M059J (cell line): ENCODE measurements at regions not wholly inside any gene's neighbourhood (a gene's known extent, or its start where the extent isn't known, plus 50 kb on each side); places are given as distances from the start of the nearest gene placed in this dataset.
"Not testable (repeated sequence)": the region's sequence is repeated elsewhere in the genome, so short reads cannot be mapped to it uniquely, and the experiment has no call there.

ENCODE experiments used
- DNase-seq: peaks from one replicate; pipeline ENCODE4 v3.0.0-alpha.2; 2012; ENCODE audit warnings: low read depth

GRCh38 chr11:86861810-86862209, 61.5 kb downstream of the PRSS23 start:
- DNase-seq, result no peak

DNA sequence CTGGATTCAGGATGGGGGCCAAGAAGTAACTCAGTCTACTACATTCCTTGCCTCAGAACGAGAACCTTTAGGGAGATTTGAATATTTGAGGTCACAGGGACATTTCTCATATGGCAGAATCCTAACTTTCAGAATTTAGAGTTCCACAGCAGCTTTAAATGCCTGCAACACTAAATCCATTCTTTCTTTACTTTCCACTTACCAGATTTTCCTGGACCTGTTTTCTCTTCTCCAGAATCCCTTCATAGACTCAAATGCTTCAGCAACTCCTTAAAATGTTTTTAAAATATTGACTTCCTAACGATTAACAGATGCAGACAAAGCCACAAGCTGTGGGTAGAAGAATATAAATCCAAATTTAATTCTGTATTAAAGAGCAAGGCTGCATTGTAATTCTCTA, 63.1 kb downstream of the PRSS23 start:
- DNase-seq, result no peak

GRCh38 chr11:86865436-86865835, 65.1 kb downstream of the PRSS23 start:
- no peak for DNase-seq

GRCh38 chr11:86869531-86869930, 69.2 kb downstream of the PRSS23 start:
- DNase-seq, result no peak

DNA sequence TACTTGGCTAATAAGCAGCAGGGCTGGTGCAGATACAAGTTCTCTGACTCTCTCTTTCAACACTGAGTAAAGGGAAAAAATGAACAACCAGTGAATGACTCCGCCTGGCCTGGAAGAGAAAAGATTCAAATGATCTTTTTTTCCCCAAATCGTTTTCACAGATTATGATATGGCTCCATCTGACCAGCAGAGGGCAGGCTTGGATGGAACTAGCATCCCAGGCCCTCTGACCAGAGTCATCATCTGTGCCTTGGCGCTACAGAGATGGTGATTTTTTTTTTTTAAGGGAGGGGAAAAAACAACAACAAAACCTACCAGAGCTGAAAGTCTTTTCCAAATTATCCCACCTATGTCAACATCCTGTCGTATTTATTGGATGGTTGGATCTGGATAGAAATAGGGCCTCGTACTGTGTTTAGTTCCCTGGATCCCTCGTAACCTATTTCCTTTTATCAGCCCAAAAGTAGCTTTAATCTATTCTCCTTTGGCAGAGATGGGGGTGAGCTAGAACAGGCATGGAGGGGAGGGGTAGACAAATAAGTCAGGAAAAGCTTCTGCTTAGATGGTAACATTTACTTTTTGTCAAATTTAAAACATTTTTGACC, 69.7 kb downstream of the PRSS23 start:
- DNase-seq, result peak; percentile 65

- no peak for DNase-seq
Observed at GRCh38 chr11:86873573-86874083, 73.3 kb downstream of the PRSS23 start.

- DNase-seq, result no peak
Observed at GRCh38 chr11:86874304-86875056, 74.1 kb downstream of the PRSS23 start.

GRCh38 chr11:86876716-86877234, 76.4 kb downstream of the PRSS23 start:
- no peak for DNase-seq

DNA sequence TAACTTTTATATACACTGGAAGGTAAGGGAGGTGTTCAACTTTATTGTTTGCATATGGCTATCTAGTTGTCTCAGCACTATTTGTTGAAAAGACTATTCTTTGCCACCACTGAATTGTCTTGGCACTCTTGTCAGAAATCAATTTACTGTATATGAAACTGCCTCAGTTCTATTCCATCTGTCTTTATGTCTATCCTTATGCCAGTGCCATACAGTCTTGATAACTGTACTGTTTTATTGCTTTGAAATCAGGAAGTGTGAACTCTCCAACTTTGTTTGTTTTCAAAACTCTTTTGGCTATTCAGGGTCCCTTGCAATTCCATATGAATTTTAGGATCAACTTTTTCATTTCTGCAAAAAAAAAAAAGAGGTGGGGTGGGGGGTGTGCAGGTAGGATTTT, 77.2 kb downstream of the PRSS23 start:
- DNase-seq, result no peak

DNA sequence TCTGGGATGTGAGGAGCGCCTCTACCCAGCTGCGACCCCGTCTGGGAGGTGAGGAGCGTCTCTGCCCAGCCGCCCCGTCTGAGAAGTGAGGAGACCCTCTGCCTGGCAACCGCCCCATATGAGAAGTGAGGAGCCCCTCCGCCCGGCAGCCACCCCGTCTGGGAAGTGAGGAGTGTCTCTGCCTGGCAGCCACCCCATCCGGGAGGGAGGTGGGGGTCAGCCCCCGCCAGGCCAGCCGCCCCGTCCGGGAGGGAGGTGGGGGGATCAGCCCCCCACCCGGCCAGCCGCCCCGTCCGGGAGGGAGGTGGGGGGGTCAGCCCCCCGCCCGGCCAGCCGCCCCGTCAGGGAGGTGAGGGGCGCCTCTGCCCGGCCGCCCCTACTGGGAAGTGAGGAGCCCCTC, 76.0 kb downstream of the FZD4 start:
- DNase-seq, result not testable (repeated sequence)

GRCh38 chr11:86885311-86885710, 69.9 kb downstream of the FZD4 start:
- DNase-seq, result no peak

DNA sequence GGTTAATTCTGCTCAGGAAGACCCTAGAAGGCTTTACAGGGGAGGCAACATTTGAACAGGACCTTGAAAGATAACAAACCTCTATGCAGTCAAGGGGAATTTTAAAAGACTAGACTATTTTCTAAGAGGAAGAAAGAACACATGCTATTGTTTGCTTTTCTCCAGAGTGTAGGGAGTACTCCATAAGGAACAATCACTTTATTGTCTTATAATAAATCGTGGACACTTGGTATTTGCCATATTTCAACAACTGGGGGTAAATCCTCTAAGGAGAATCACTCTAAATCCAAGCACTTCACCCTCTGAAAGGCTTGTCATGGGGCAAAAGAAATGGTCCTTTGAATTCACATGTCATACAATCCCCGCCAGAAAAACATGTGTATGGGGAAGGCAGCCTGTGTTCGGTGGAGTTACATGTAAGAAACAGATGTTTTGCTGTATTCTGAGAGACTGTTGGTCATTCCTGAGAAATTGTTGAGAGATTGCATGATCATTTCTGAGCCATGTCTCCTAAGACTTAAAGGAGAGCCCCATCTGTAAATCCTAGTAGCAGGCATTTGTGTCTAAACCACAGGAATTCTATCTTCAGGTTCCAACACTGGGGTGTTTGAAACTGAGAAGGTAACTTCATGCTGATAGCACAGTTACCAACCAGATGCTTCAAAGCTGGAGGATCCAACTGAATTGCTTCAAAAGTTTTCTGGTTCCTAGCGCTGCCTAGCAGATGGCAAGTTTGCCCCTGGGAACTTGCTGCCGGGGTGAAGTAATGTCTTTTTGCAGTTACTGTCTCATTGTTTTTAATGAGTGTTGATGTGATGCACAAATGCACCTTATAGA, 66.8 kb downstream of the FZD4 start:
- DNase-seq, result peak; percentile 44

- no peak for DNase-seq
Observed at GRCh38 chr11:86889001-86889341, 66.2 kb downstream of the FZD4 start.

- no peak for DNase-seq
Observed at GRCh38 chr11:86891036-86891435, 64.2 kb downstream of the FZD4 start.

DNA sequence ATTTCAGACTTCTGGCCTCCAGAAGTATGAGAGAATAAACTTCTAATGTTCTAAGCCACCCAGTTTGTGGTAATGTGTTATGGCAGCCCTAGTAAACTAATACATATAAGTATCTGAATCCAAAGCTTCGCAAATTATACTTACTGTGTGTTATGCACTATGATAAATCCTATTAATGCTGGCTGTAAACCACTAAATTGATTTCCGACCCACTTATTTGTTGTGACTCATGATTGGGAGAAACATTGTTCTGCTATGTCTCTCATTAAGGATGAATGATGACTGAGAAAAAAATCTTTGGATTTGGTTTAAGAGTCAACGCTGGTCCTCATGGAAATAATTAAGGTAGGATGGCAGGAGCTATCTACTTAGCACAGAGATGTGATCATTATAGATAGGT, 62.0 kb downstream of the FZD4 start:
- no peak for DNase-seq
